T47D (cell line): ENCODE measurements at regions not wholly inside any gene's neighbourhood (a gene's known extent, or its start where the extent isn't known, plus 50 kb on each side); places are given as distances from the start of the nearest gene placed in this dataset.
"Not testable (repeated sequence)": the region's sequence is repeated elsewhere in the genome, so short reads cannot be mapped to it uniquely, and the experiment has no call there.

Source experiments
- DNase-seq, 2 experiments: peaks; one replicate each; pipeline versions ENCODE4 v3.0.0 to v3.0.0-alpha.2; 2011 to 2012; ENCODE audit warnings: low read depth in 1 of 2, low spot score in 1 of 2
- JUND ChIP-seq: IDR thresholded peaks from 2 replicates; pipeline ENCODE4 v1.6.1; 2012; ENCODE audit warnings: low read depth
- in situ Hi-C: cut with HindIII; loops from 2 replicates; pipeline ENCODE4 v1.10.0; 2016; ENCODE audit warnings: low sequenced_read_pairs, low pct_unique_long_range_greater_than_20kb

DNA sequence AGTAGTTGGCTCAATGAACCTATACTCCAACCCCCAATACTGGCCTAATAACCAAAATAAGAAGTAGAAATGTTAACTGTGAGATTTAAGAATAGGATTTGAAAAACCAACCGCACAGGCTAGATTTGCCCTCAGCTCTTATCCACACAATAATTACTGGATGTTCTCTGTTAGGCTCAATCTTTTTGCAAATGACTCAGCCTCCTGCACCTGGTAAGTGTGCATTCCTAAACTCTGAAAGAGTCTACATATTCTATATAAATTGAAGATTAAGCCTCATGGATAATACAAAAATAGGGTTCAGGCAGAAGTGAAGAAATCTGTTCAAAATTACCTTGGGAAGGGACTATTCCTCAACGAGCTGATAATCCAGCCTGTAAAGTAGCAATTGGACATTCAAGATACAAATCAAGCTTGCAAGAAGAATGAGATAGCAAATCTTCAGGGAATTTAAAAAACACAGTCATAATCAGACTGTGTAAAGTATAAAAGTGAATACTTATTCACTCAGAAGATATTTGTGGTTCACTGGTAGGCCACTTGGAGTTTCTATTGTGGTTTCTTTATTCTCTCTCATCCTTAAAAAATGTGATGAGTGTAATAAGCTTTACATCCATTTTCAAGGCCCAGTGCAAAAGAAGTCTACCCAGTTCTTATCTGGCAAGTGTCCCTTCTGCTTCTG, 931.9 kb upstream of the SOX9 start:
- no peak for TF ChIP-seq JUND
- in situ Hi-C loops = no loop called here
- no peak for DNase-seq

DNA sequence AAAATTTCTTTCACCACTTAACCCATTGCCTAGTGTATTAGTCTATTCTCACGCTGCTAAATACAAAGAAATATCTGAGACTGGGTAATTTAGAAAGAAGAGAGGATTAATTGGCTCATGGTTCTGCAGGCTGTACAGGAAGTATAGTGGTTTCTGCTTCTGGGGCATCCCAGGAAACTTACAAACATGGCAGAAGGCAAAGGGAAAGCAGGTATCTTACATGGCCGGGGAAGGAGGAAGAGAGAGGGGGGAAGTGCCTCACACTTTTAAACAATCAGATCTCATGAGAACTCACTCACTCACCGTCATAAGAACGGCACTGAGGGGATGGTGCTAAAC, 931.4 kb upstream of the SOX9 start:
- DNase-seq = no peak
- in situ Hi-C loops = no loop called here
- no peak for TF ChIP-seq JUND

DNA sequence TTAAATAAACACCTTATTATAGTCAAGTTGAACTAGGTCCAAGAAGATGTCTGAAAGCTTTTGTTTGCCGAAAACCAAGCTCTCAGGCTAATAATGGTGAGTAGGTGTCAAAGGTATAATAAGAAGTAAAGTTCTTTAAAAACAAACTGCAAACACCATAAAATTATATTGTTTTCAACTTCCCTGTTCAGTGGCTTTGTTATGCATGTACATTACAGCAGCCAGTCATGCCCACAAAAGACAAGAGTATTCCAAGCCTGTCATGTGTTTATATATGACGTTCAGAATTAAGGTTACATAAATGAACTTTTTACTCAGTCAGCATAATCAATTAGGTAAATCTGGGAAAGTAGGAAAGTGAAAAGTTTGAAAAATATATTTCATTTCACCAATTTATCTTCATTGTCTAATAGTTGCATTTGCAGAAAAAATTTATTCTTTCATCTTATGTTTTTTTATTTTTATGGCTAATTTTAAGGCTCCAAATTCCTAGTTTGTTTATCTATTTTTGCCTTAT, 928.7 kb upstream of the SOX9 start:
- no peak for DNase-seq
- in situ Hi-C loops = no loop called here
- no peak for TF ChIP-seq JUND

DNA sequence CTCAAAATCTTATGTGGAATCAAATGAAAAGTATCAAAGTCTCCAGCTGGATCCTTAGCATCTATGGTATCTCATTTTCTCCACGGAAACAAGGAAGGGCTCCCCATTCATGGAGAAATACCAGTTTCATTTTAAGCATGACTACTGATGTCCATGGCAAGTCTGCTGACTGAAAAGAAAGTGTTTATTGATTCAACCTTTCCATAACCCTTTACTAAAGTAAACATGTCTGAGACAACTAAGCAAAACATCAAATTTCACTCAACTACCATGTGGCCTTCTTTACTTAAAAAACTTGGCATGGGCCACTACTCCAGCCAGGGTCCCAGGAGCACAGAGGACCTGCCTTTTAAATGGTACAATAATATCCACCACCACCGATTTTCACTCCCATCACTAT, 928.0 kb upstream of the SOX9 start:
- in situ Hi-C loops = no loop called here
- no peak for DNase-seq
- TF ChIP-seq JUND = no peak

DNA sequence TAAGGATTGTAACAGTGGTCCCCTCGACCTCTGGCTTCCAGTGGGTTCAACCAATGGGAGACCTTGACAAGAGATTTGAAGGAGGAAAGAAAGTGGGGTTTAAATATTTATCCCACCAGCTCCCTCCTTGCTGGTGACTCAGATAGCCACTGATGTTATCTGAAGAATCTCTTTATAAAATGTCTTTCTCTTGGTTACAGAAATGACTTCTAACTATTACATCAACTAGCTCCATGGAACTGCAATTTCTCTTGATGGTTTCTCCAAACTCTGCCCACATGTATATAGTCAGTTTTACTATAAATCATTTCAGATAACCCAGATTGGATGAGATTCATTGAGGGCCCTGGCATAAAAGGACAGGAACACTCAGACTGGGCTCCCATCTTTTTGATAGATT, 920.2 kb upstream of the SOX9 start:
- TF ChIP-seq JUND = no peak
- in situ Hi-C loops = no loop called here
- DNase-seq = no peak

DNA sequence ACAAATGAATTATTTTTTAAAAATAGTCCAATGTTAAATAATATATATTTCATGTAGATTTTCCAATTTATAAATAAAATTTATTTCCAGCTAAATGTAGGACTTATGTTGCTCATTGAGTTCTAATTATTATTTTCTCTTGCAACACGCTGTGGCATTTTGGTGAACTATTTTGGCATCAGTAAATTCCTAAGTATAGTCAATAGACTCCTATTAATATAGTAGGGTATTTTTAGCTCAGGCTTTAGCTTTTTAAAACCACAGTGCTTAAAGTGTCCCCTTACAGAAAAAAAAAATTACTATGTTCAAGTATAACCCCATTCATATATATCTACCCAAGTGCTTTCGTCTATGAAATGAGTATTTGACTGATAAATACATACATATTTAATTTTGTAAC, 919.2 kb upstream of the SOX9 start:
- no peak for TF ChIP-seq JUND
- no peak for DNase-seq
- in situ Hi-C loops = no loop called here

DNA sequence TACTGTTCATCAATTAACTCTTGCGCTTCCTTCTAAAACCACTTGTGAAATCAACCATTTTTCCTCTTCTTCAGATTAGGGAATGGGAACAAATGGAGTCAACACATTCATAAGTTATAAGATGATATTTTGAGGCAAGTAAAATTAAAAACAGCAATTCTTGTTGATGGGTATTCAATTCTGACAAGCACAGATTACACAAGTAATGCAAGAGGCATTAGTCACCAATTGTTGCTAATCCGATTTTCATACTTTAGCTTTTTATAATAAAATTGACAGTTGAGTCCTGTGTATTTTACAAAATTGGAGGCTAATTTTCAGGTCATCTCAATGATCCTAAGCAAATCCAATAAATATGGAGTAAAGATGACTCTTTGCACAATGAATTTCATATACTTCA, 918.4 kb upstream of the SOX9 start:
- TF ChIP-seq JUND = no peak
- in situ Hi-C loops = no loop called here
- DNase-seq = no peak

DNA sequence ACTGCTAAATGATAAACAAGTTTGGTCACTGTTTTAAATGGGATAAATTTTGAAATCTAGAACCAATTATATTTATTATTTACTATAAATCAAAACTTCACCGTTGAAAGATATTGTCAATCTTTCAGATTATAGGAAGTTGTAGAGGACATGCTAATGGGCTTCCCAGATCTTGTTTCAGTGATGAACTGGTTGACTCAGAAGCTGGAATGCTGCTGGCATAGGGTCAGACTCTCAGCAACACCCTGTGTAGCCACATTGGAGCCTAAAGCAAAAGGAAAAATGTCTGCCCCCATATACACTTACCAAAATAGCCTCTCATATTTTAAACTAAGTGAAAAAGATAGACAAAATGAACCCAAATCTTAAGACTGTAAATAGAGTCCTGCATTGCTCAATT, 916.9 kb upstream of the SOX9 start:
- in situ Hi-C loops = no loop called here
- DNase-seq = no peak

DNA sequence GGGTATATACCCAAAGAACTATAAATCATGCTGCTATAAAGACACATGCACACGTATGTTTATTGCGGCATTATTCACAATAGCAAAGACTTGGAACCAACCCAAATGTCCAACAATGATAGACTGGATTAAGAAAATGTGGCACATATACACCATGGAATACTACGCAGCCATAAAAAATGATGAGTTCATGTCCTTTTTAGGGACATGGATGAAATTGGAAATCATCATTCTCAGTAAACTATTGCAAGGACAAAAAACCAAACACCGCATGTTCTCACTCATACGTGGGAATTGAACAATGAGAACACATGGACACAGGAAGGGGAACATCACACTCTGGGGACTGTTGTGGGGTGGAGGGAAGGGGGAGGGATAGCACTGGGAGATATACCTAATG, 914.9 kb upstream of the SOX9 start:
- in situ Hi-C loops, DNase-seq: not testable (repeated sequence)

More for the DNA sequence above, 916.9 kb upstream of the SOX9 start:
- no peak for TF ChIP-seq JUND

DNA sequence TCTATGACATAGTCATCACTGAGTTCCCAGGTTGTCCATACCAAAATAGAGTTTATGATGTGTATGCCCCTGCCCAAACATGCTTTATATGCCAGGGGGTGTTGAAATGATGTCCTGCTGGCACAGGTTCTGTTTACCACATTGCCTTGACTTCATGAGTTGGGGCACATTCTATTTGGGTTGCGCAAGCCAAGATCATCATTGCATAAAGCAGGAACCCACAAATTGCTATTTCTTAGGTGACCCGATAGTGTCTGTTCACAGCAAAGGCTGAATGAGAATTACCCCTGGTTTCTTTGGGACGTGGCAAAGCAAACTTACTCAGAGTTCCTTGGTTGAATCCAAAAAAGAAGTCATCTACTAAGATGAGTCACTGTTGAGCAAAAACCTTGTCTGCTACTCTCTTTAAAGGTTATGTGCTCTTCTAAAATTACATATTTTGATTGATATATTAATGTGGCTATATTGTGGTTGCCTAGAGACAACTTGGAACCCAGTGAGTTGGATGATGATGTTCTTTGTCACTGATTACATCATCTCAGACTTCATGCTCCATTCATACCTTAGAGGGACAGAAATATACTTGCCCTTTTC, 912.6 kb upstream of the SOX9 start:
- no peak for DNase-seq
- TF ChIP-seq JUND = no peak
- in situ Hi-C loops = no loop called here

DNA sequence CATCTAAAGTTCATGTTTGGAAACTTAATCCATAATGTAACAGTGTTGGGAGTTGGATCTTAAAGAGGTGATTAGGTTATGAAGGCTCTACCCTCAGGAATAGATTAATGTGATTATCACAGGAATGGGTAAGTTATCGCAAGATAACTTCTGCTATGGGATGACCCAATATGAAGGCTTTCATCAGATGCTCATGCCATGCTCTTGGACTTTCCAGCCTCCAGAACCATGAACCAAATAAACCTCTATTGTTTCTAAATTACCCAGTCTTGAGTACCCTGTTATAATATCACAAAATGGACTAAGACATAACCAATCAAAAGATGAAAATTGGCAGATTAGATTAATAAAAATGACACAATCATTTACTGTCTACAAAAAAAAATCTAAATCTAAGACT, 906.9 kb upstream of the SOX9 start:
- no peak for DNase-seq
- in situ Hi-C loops = no loop called here
- no peak for TF ChIP-seq JUND

DNA sequence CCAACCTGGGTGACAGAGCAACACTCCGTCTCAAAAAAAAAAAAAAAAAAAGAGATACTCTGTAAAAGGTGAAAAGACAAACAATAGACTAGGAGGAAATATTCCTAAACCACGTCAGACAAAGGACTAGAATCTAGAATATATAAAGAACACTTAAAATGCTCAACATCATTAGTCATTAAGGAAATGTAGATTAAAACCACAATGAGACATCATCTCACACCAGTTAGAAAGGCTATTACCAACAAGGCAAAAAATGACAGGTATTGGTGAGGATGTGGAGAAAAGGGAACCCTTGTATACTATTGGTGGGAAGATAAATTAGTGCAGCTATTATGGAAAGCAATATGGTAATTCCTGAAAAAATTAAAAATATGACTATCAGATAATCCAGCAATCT, 903.1 kb upstream of the SOX9 start:
- no peak for DNase-seq
- no peak for TF ChIP-seq JUND
- in situ Hi-C loops = no loop called here

DNA sequence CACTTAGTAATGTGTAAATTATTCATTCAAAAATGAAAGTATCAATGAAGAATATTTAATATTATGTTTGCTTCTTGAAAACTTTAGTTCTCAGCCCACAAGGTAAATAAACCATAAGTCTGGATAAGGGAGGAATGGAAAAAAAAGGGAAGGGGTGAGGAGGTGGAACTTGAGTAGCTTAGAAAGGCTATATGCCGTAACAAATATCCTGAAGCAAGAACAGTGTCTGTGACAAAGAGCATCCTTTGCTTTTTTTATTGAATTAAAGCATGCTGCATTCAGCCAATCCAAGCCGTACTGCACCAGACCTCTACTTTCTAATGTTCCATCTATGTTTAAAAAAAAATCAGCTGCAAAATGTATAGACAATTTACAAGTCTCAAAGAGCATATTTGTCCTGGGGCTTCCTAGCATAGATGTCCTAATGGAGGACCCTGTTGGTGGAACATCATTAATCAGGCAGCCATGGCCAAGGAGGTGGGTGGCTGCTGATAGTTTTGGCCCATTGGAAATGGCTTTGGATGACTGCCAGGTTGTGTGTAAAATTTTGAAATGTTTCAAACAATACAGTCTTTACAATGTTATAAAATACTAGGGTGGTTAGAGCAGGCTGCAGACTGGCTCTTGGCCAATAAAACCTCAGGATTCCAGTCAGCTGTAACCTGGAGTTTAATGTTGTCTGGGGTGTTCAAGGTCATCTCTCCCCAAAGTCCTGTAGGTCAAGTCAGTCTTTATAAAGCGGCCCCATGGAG, 895.8 kb upstream of the SOX9 start:
- in situ Hi-C loops = no loop called here
- no peak for DNase-seq
- TF ChIP-seq JUND = no peak
